GM21423 (cell line): ENCODE measurements at regions not wholly inside any gene's neighbourhood (a gene's known extent, or its start where the extent isn't known, plus 50 kb on each side); places are given as distances from the start of the nearest gene placed in this dataset.
A peak's percentile ranks its signal among the peaks of the same experiment; 100 is the strongest.
"Not testable (repeated sequence)": the region's sequence is repeated elsewhere in the genome, so short reads cannot be mapped to it uniquely, and the experiment has no call there.

Experiments used
- ATAC-seq: cut with Tn5 transposase; IDR thresholded peaks from one replicate; pipeline ENCODE4 v1.9.1; 2021; ENCODE audit warnings: mild to moderate bottlenecking, moderate library complexity; ENCODE audit not compliant: unreplicated experiment

DNA sequence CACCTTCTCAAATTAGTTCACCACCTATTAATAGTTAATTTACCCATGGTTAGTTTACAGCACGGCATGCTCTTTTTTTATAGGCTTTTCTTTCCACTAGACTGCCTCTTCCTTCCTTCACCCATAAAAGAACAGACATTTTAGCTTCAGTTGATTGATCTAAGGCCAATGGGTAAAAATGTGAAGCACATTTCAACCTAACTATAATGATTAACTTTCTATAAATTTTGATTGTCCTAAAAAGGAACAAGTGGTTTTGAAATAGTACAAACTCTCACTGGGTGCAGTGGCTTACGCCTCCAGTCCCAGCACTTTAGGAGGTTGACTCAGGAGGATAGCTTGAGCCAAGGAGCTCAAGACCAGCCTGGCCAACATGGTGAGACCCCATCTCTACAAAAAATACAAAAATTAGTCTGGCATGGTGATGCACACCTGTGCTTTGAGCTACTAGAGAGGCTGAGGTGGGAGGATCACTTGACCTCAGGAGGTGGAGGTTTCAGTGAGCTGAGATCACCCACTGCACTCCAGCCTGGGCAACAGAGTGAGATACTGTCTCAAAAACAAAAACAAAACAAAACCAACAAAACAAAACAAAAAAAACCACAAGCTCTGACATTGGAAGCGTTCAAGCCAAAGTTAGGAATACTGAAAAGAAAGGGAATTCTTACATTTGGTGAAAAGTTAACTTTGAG is 89.9 kb upstream of the FAT1 start:
- no peak for ATAC-seq

- ATAC-seq = no peak
These were observed 90.9 kb upstream of the FAT1 start for GRCh38 chr4:186814535-186815070.

GRCh38 chr4:186819342-186820086 is 95.9 kb upstream of the FAT1 start:
- no peak for ATAC-seq

- ATAC-seq = no peak
These were observed 96.8 kb upstream of the FAT1 start for GRCh38 chr4:186820391-186820891.

DNA sequence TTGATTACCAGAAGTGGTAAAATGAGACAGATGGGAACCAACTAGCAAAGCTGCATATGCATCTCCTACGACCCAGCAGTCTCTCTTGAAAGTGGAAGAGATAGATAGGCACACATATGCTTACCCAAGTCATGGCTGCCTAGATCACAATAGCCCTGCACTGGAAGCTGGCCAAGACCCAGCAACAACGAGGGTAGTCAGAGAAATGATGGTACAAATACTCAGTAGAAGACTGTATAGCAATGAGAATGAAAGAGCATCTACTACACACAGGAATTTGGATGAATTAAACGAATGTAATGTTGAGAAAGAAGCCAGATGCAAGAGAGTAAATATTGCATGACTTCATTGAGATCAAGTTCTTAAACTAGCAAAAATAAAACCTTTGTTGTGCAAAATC is 100.3 kb upstream of the FAT1 start:
- ATAC-seq = no peak

DNA sequence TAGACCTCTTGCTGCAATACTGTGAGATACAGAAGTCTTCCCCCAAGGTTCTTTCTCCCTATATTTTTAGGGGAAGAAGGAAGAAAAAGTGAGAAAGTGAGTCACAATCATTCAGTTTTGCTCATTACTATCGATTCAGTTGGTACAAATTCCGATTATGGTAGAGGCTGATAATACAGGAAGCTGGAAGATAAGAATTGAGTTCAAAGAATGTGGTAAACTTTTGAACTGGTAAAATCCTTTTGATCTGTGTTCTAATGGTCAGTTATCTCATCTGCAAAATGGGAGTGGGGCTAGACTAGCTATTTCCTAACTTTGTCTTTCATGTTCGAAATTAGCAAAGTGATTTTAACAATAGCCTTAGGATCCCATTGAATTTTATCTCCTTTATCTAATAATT is 101.4 kb upstream of the FAT1 start:
- no peak for ATAC-seq

GRCh38 chr4:186826006-186826405 is 102.3 kb upstream of the FAT1 start:
- no peak for ATAC-seq

DNA sequence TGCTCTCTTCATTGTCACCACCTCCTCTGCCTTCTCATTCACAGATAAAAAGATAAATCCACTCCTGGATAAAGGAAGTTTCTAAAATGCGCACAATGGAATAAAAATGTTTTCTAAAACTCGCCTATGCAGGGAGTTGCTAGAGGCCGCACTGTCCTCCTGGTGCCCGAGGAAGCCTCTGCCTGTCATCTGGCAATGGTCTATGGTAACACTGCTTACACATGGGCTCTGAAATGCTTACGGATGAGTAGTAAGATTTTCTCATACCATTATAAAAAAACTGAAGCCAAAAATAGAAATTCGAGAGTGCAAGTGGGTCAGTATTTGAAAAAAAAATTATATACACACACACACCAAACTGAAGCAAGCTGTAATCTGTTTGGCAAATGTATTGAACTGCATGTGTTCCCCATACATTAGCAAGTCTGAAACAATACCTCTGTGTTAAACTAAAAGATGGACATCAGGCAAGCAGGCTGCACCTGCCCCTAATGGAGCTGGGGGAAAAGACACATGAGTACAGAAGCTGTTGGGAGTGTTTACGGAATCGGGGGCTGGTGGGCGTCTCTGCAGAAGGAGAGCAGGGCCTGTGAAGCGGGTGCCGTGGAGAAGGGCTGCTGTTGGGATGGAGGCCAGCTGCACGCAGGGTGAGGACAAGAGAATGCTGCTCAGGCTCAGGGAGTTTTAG is 103.3 kb upstream of the FAT1 start:
- no peak for ATAC-seq

DNA sequence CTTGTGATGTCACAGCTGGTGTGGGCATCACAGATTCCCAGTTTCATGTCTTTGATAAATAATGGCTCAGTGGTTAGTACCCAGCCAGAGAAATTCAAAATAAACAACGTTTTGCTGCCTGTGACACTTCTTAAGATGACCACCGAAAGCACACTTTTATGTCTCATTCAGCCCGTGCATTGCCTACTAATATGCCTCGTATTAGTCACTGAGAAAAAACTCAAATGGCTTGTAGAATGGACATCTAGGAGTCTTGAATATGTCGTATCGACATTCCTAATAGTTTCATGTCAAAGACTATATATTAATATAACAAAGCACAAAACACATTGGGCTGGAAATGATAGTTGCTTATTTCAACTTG is 103.9 kb upstream of the FAT1 start:
- ATAC-seq = no peak

GRCh38 chr4:186829097-186829496 is 105.4 kb upstream of the FAT1 start:
- no peak for ATAC-seq

DNA sequence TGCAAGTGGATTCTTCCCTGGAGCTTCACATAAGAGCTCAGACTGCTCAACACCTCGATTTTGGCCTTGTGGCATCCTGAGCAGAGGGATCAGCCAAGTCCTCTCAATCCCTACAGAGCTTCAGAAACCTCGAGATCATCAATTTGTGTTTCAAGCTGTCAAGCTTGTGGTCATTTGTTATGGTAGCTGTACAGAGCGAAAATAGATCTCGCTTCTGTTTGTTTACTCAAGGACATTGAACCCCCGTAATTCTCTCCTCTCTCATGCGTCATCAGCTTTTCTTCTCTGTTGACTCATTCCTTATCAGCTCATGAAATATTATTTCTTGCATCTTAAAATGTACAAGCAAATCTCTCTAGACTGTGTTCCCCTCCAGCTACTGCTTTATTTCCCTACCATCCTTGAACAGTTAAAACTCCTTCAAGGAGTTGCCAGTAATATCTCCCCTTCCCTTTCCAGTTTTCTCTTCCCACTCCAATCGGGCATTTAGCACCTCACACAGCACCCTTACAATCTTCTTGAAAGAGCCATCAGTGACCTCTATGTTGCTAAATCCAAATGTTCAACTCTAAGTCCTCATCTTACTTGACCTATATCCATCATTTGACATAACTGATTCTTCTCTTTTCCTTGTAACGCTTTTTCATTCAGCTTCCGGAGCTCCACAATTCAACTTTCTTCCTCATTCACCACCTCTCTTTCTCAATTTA is 106.2 kb upstream of the FAT1 start:
- no peak for ATAC-seq

DNA sequence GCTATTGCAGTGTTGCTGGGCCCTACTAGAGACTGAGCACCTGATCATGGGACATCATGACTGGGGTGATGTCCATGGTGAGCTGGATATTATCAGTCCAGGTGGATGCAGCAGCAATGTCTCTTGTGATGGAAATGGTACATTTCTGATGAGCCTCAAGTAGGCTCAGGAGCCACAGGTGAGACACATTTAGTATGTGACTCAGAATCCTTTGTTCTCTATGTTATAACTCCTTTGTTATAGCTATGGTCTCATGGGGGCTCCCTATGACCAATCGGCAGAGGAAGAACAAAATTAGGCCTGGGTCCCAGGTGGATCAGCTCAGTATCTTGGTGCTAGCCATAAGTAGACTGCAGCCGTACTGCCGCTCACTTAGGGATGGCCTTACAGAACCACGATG is 107.9 kb upstream of the FAT1 start:
- ATAC-seq = no peak

DNA sequence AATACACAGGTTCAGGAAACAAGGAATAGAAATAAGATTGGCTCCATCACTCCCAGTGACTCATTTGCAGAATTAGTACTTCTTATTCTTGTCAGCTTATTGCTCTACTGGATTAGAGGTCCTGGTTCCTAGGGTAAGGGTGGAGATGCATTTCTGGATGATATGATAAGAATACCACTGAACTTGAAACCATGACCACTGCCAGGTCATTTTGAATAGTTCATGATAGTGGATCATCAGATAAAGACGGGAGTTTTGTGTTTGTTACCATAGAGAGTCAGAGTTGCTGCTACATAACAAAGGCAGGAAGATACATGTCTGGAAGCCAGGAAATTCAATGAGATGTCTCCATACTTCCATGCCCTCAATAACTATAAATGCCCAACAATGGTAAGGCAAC is 109.2 kb upstream of the FAT1 start:
- ATAC-seq = no peak

DNA sequence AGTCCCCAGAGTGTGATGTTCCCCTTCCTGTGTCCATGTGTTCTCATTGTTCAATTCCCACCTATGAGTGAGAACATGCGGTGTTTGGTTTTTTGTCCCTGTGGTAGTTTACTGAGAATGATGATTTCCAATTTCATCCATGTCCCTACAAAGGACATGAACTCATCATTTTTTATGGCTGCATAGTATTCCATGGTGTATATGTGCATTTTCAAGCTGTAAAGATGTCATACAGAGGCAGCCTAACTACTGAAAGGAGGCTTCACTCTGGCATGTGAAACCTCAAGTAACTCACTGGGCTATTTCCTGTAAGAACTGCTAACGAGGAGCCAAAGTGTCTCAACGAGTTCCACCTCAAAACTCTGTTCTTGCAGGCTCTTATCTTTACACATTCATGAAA is 113.8 kb upstream of the FAT1 start:
- not testable (repeated sequence) for ATAC-seq

DNA sequence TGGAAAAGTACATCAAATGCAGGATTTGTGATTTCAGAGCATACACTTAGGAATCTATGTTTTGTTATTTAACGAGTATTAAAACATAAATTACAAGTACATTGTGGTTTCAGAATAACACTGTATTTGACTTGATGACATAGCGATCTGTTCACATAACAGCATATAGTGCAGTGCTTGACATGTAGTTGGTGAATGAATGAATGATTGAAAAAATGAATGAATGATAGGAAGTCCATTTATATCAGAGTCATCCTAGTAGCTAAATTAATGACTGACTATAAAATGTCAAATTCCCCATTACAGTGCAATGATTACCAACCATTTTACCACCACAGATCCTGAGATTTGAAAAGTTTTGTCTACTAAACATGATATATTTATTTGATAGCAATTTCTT is 114.6 kb upstream of the FAT1 start:
- no peak for ATAC-seq

- ATAC-seq = peak; percentile 86
These were observed 115.7 kb upstream of the FAT1 start for GRCh38 chr4:186839122-186840037.

- ATAC-seq = no peak
These were observed 116.6 kb upstream of the FAT1 start for GRCh38 chr4:186840222-186840701.

- ATAC-seq = no peak
These were observed 117.2 kb upstream of the FAT1 start for GRCh38 chr4:186840771-186841301.

GRCh38 chr4:186844059-186844681 is 120.5 kb upstream of the FAT1 start:
- no peak for ATAC-seq
